Stimulated activated CD4-positive, alpha-beta T cell treated with anti-CD3 and anti-CD28 coated beads, Interleukin-15, amount 100 ng/mL, for 1 hour (primary cell): ENCODE measurements at regions not wholly inside any gene's neighbourhood (a gene's known extent, or its start where the extent isn't known, plus 50 kb on each side); places are given as distances from the start of the nearest gene placed in this dataset.
"Not testable (repeated sequence)": the region's sequence is repeated elsewhere in the genome, so short reads cannot be mapped to it uniquely, and the experiment has no call there.

ENCODE experiments used
- DNase-seq, 2 donors: peaks; one replicate each; pipeline ENCODE4 v3.0.0-alpha.2; 2020; ENCODE audit warnings: low read depth in 1 of 2, low spot score in 1 of 2

GRCh38 chr7:101708223-101708622 lies 79.1 kb upstream of the MYL10 start:
- no peak for DNase-seq

GRCh38 chr7:101712652-101713051 lies 83.6 kb upstream of the MYL10 start:
- DNase-seq: no peak

- DNase-seq: no peak
Measured at GRCh38 chr7:101714097-101714496, 85.0 kb upstream of the MYL10 start.

GRCh38 chr7:101717628-101718357 lies 88.7 kb upstream of the MYL10 start:
- no peak for DNase-seq

- DNase-seq: no peak
Measured at GRCh38 chr7:101718363-101719122, 89.4 kb upstream of the MYL10 start.

- DNase-seq: no peak
Measured at GRCh38 chr7:101719123-101719470, 90.0 kb upstream of the MYL10 start.

GRCh38 chr7:101720324-101720723 lies 91.2 kb upstream of the MYL10 start:
- no peak for DNase-seq

GRCh38 chr7:101722247-101722646 lies 93.2 kb upstream of the MYL10 start:
- no peak for DNase-seq

GRCh38 chr7:101723835-101724234 lies 93.6 kb upstream of the CUX1 start:
- no peak for DNase-seq

GRCh38 chr7:101724957-101725356 lies 92.5 kb upstream of the CUX1 start:
- DNase-seq: no peak

- no peak for DNase-seq
Measured at GRCh38 chr7:101725921-101726320, 91.5 kb upstream of the CUX1 start.

- no peak for DNase-seq
Measured at GRCh38 chr7:101727184-101727583, 90.2 kb upstream of the CUX1 start.

GRCh38 chr7:101728128-101728527 lies 89.3 kb upstream of the CUX1 start:
- DNase-seq: no peak

- not testable (repeated sequence) for DNase-seq
Measured at GRCh38 chr7:101728873-101729240, 88.6 kb upstream of the CUX1 start.

GRCh38 chr7:101729241-101729883 lies 88.1 kb upstream of the CUX1 start:
- DNase-seq: no peak

GRCh38 chr7:101731502-101732084 lies 85.8 kb upstream of the CUX1 start:
- no peak for DNase-seq

GRCh38 chr7:101733713-101734475 lies 83.5 kb upstream of the CUX1 start:
- no peak for DNase-seq

GRCh38 chr7:101736084-101736483 lies 81.3 kb upstream of the CUX1 start:
- no peak for DNase-seq

- DNase-seq: no peak
Measured at GRCh38 chr7:101739775-101740398, 77.5 kb upstream of the CUX1 start.

- DNase-seq: no peak
Measured at GRCh38 chr7:101740981-101741725, 76.3 kb upstream of the CUX1 start.
